GM12878 (cell line): ENCODE measurements at regions not wholly inside any gene's neighbourhood (a gene's known extent, or its start where the extent isn't known, plus 50 kb on each side); places are given as distances from the start of the nearest gene placed in this dataset.

Source experiments
- ATAC-seq: fragments of 200-7000 bp; cut with Tn5 transposase; 3 replicates; pipeline ENCODE4 v1.9.1; 2020; ENCODE audit warnings: mild to moderate bottlenecking, moderate library complexity
- BruUV-seq: library from RNA; stranded (reverse); fragments of 400-500 nt; replicated peaks from 2 replicates; lab custom pipeline; 2021; lab: Mats Ljungman, UMichigan
- CTCF ChIA-PET: fragments of 300-600 bp; sonication (Branson Sonifier 250); formaldehyde crosslinking; extraction: SDS; loops from one replicate; lab custom pipeline; 2021; ENCODE audit warnings: inconsistent platforms; lab: Yijun Ruan, JAX
- POLR2A ChIA-PET: fragments of 350-600 bp; formaldehyde crosslinking; extraction: SDS; loops from one replicate; lab custom pipeline; 2021; ENCODE audit warnings: inconsistent platforms; lab: Charles Lee
- RAD21 ChIA-PET: fragments of 300-600 bp; sonication (Branson Sonifier 250); formaldehyde crosslinking; loops from one replicate; lab custom pipeline; 2023; ENCODE audit warnings: antibody characterized with exemption; ENCODE audit not compliant: unreplicated experiment; lab: Charles Lee
- SMC1A ChIA-PET: fragments of 300-600 bp; sonication (Branson Sonifier 250); formaldehyde crosslinking; loops from one replicate; lab custom pipeline; 2023; ENCODE audit not compliant: unreplicated experiment, uncharacterized antibody; lab: Charles Lee
- DNase-seq: peaks from one replicate; pipeline ENCODE4 v3.0.0-alpha.2; 2011; ENCODE audit warnings: low read depth, low spot score
- FAIRE-seq: peaks from 3 replicates; lab custom pipeline; 2011; peaks lifted over from hg19 to GRCh38; lab: Jason Lieb, UNC
- H2AFZ ChIP-seq: 2 replicates; pipeline ENCODE4 v1.6.0; 2011; ENCODE audit warnings: low read depth, low read length, control low read depth; ENCODE audit not compliant: control insufficient read depth
- H3K27ac ChIP-seq: 2 replicates; pipeline ENCODE4 v1.5.1; 2011; ENCODE audit warnings: control low read depth; ENCODE audit not compliant: control insufficient read depth, insufficient read depth
- H3K27me3 ChIP-seq, 2 experiments: replicated peaks in 1 of 2; 2 replicates each; pipeline versions ENCODE4 v1.6.0 to v1.6.1; 2011; ENCODE audit warnings: low read length in 1 of 2; ENCODE audit not compliant: control insufficient read depth in 2 of 2, insufficient read depth in 2 of 2
- H3K36me3 ChIP-seq, 2 experiments: 2 replicates each; pipeline ENCODE4 v1.5.1; 2011; ENCODE audit warnings: low read length in 1 of 2; ENCODE audit not compliant: control insufficient read depth in 2 of 2, insufficient read depth in 2 of 2
- H3K4me1 ChIP-seq: 2 replicates; pipeline ENCODE4 v1.6.1; 2011; ENCODE audit warnings: mild to moderate bottlenecking, low read length, moderate library complexity, mixed read lengths; ENCODE audit not compliant: control insufficient read depth, insufficient read depth
- H3K4me2 ChIP-seq: 2 replicates; pipeline ENCODE4 v1.6.0; 2011; ENCODE audit warnings: control low read depth; ENCODE audit not compliant: control insufficient read depth, insufficient read depth
- H3K4me3 ChIP-seq: fragments of 200-600 bp; sonication (generic); 2 replicates; pipeline ENCODE4 v1.5.1; 2016
- H3K79me2 ChIP-seq: 2 replicates; pipeline ENCODE4 v1.6.0; 2011; ENCODE audit warnings: low read length; ENCODE audit not compliant: control insufficient read depth, insufficient read depth
- H3K9ac ChIP-seq: 2 replicates; pipeline ENCODE4 v1.8.0; 2011; ENCODE audit warnings: low read length, control low read depth, mixed read lengths; ENCODE audit not compliant: control insufficient read depth, insufficient read depth
- H3K9me3 ChIP-seq: replicated peaks from 3 replicates; pipeline ENCODE4 v1.5.1; 2011; ENCODE audit warnings: mild to moderate bottlenecking, low read length; ENCODE audit not compliant: control insufficient read depth, insufficient read depth
- H4K20me1 ChIP-seq: 2 replicates; pipeline ENCODE4 v1.6.0; 2011; ENCODE audit not compliant: control insufficient read depth, insufficient read depth
- CHD2 ChIP-seq: IDR thresholded peaks from 2 replicates; pipeline ENCODE4 v1.6.1; 2011; ENCODE audit warnings: low read depth, low read length, improper control_type of control experiment, borderline replicate concordance
- CHD4 ChIP-seq: fragments of 200-600 bp; sonication (generic); IDR thresholded peaks from 2 replicates; pipeline ENCODE4 v1.6.1; 2016; ENCODE audit warnings: mild to moderate bottlenecking
- EGR1 ChIP-seq, 2 experiments: IDR thresholded peaks; 1 replicate in 1 of 2; 2 replicates in 1 of 2; pipeline ENCODE4 v1.6.1; 2011 to 2012; ENCODE audit warnings: low read depth in 2 of 2, low read length in 2 of 2, borderline replicate concordance in 1 of 2, mild to moderate bottlenecking in 1 of 2, moderate library complexity in 1 of 2
- GABPA ChIP-seq: IDR thresholded peaks from 2 replicates; pipeline ENCODE4 v1.6.1; 2014; ENCODE audit warnings: antibody characterized with exemption, low read depth, mild to moderate bottlenecking, inconsistent platforms
- NFXL1 ChIP-seq: fragments of 450-650 bp; IDR thresholded peaks from 2 replicates; pipeline ENCODE4 v1.6.1; 2017; ENCODE audit warnings: antibody characterized with exemption, mild to moderate bottlenecking, borderline replicate concordance
- NR2C2 ChIP-seq: IDR thresholded peaks from 2 replicates; pipeline ENCODE4 v1.6.1; 2011; ENCODE audit warnings: borderline replicate concordance, low read depth; ENCODE audit not compliant: control insufficient read depth, insufficient read length
- RAD51 ChIP-seq: fragments of 450-650 bp; IDR thresholded peaks from 2 replicates; pipeline ENCODE4 v1.6.1; 2016; ENCODE audit warnings: moderate library complexity, mild to moderate bottlenecking, inconsistent platforms
- ZNF207 ChIP-seq: fragments of 450-650 bp; IDR thresholded peaks from 2 replicates; pipeline ENCODE4 v1.6.1; 2014; ENCODE audit warnings: antibody characterized with exemption, mild to moderate bottlenecking, borderline replicate concordance
- WGBS: methylation state at CpG from one replicate; pipeline ENCODE4 v1.1.6; 2016; ENCODE audit warnings: low lambda C conversion rate; ENCODE audit not compliant: insufficient replicate concordance, insufficient coverage; ENCODE audit errors: missing lambda C conversion rate; 5-methylcytosine and 5-hydroxymethylcytosine counted together
- in situ Hi-C: fragments of 300-500 bp; cut with MboI; formaldehyde crosslinking; loops from 9 replicates; pipeline ENCODE4 v1.14.3; 2018; ENCODE audit warnings: mixed read lengths
- intact Hi-C: fragments of 100-400 bp; cut with micrococcal nuclease; formaldehyde crosslinking; loops from one replicate; pipeline ENCODE4 v1.14.2; 2022; ENCODE audit not compliant: unreplicated experiment

DNA sequence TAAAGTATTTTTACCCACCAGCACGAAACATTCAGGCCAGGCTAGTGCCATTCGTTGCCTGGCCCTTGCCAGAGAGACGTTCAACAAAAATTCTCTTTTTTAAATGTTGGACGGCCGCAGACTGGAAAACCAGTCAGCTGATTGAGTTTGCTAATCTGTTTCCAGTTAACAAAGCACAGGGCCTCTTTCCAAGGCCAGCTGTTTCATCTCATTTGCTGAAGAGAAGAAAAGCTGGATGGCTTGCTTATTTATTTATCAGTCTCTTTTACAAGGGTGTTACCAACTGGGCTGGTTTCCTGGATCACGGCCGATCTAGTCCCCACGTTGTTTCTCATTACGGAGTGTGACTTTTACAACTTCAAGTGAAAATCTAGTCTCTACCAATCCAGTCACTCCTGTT, 418.7 kb upstream of the DYNLRB2 start:
- no peak overlapping the region for H3K27ac ChIP-seq
- ATAC-seq, result no peak
- in situ Hi-C loops (no loop called here), intact Hi-C loops (no loop called here)
- H3K27me3 ChIP-seq, result no peaks in the 10 kb centered on the region
- no peak overlapping the region for H2AFZ ChIP-seq
- FAIRE-seq, result no peak
- no peak for TF ChIP-seq CHD4
- TF ChIP-seq NFXL1, result no peak
- no peak for TF ChIP-seq CHD2
- ChIA-PET CTCF (interaction anchor here (1.2 kb wide), 2 partner anchors 13 to 42 kb away, joined by 3 read pairs; no protein-coding TSS in a partner anchor), RAD21 (no interaction called here), SMC1A (no interaction called here), POLR2A (no interaction called here)
- H3K4me2 ChIP-seq, result no peak overlapping the region
- DNase-seq, result no peak
- no peak overlapping the region for H3K9ac ChIP-seq
- 20% methylated on average over 9 of the region's 9 CpGs for WGBS
- no peaks in the 10 kb centered on the region for H3K9me3 ChIP-seq
- H4K20me1 ChIP-seq, result no peaks in the 10 kb centered on the region
- no peak overlapping the region for H3K4me3 ChIP-seq
- H3K79me2 ChIP-seq, result no peaks in the 10 kb centered on the region
- H3K36me3 ChIP-seq, result no peaks in the 10 kb centered on the region
- no TSS peak for BruUV-seq
- no peaks in the 10 kb centered on the region for H3K4me1 ChIP-seq

DNA sequence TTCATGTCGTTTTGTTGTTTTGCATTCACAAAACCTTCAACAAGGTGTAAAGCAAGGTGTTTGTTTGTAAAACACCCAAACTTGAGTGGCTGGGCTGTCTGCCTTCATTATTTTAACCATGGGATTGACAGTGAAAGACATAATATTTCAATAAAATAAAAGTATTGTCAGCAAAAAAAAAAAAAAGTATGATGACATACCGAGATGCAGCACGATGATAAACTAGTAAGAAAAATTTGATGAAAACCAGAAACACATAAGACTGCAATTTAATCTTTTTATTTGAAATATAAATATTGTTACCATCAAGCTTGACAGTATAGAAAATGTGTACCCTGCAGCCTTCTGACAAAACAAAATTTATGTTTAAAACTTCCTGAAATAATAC, 419.3 kb upstream of the DYNLRB2 start:
- ChIA-PET SMC1A (no interaction called here), POLR2A (no interaction called here), RAD21 (no interaction called here), CTCF (interaction anchor here (1.2 kb wide), 2 partner anchors 12 to 41 kb away, joined by 3 read pairs; no protein-coding TSS in a partner anchor)
- in situ Hi-C loops (no loop called here), intact Hi-C loops (no loop called here)
- BruUV-seq, result no TSS peak
- Histone ChIP-seq H3K36me3 (no peaks in the 10 kb centered on the region), H3K4me3 (no peak overlapping the region), H3K9me3 (no peaks in the 10 kb centered on the region), H4K20me1 (no peaks in the 10 kb centered on the region), H3K4me2 (no peak overlapping the region), H2AFZ (no peak overlapping the region), H3K27ac (no peak overlapping the region), H3K27me3 (no peaks in the 10 kb centered on the region), H3K9ac (no peak overlapping the region), H3K4me1 (no peaks in the 10 kb centered on the region), H3K79me2 (no peaks in the 10 kb centered on the region)
- FAIRE-seq (no peak), ATAC-seq (no peak), DNase-seq (no peak)
- TF ChIP-seq CHD2 (no peak), GABPA (no peak), RAD51 (no peak), NR2C2 (no peak), EGR1 (IDR thresholded peaks at IDR 0.05; ENCODE audit: borderline replicate concordance in 1 of 2, low read depth in 2 of 2, low read length in 2 of 2) (no peak), ZNF207 (no peak)
- WGBS, result 20% methylated on average over 3 of the region's 3 CpGs
